GM18861 (cell line): ENCODE measurements at regions not wholly inside any gene's neighbourhood (a gene's known extent, or its start where the extent isn't known, plus 50 kb on each side); places are given as distances from the start of the nearest gene placed in this dataset.
"Not testable (repeated sequence)": the region's sequence is repeated elsewhere in the genome, so short reads cannot be mapped to it uniquely, and the experiment has no call there.

ENCODE experiments used
- ATAC-seq: cut with Tn5 transposase; IDR thresholded peaks from one replicate; pipeline ENCODE4 v1.9.1; 2021; ENCODE audit not compliant: unreplicated experiment

- no peak for ATAC-seq
Observed at GRCh38 chr1:60745484-60745883, 336.9 kb upstream of the NFIA start.

GRCh38 chr1:60742339-60742738 is 340.0 kb upstream of the NFIA start:
- ATAC-seq = no peak

GRCh38 chr1:60740154-60740553 is 342.2 kb upstream of the NFIA start:
- no peak for ATAC-seq

GRCh38 chr1:60739729-60740128 is 342.6 kb upstream of the NFIA start:
- ATAC-seq = no peak

GRCh38 chr1:60732977-60733401 is 349.4 kb upstream of the NFIA start:
- ATAC-seq = no peak

- no peak for ATAC-seq
Observed at GRCh38 chr1:60731321-60731720, 351.0 kb upstream of the NFIA start.

- no peak for ATAC-seq
Observed at GRCh38 chr1:60727552-60727951, 354.8 kb upstream of the NFIA start.

- ATAC-seq = no peak
Observed at GRCh38 chr1:60716472-60716871, 365.9 kb upstream of the NFIA start.

GRCh38 chr1:60715970-60716369 is 366.4 kb upstream of the NFIA start:
- no peak for ATAC-seq

GRCh38 chr1:60709426-60709825 is 372.9 kb upstream of the NFIA start:
- no peak for ATAC-seq

GRCh38 chr1:60705026-60705425 is 377.3 kb upstream of the NFIA start:
- no peak for ATAC-seq

- ATAC-seq = no peak
Observed at GRCh38 chr1:60703155-60703554, 379.2 kb upstream of the NFIA start.

- ATAC-seq = no peak
Observed at GRCh38 chr1:60699325-60699724, 383.0 kb upstream of the NFIA start.

- no peak for ATAC-seq
Observed at GRCh38 chr1:60697204-60697994, 385.0 kb upstream of the NFIA start.

GRCh38 chr1:60696512-60696911 is 385.8 kb upstream of the NFIA start:
- no peak for ATAC-seq

- ATAC-seq = no peak
Observed at GRCh38 chr1:60695716-60696171, 386.6 kb upstream of the NFIA start.

GRCh38 chr1:60694980-60695379 is 387.4 kb upstream of the NFIA start:
- no peak for ATAC-seq

GRCh38 chr1:60692031-60692430 is 390.3 kb upstream of the NFIA start:
- no peak for ATAC-seq

- ATAC-seq = not testable (repeated sequence)
Observed at GRCh38 chr1:60688221-60688620, 394.1 kb upstream of the NFIA start.

- ATAC-seq = no peak
Observed at GRCh38 chr1:60681095-60681860, 401.1 kb upstream of the NFIA start.

GRCh38 chr1:60679524-60680375 is 402.6 kb upstream of the NFIA start:
- no peak for ATAC-seq
